IMR-90 (cell line): ENCODE measurements at regions not wholly inside any gene's neighbourhood (a gene's known extent, or its start where the extent isn't known, plus 50 kb on each side); places are given as distances from the start of the nearest gene placed in this dataset.

Experiments used
- ATAC-seq: fragments of 200-7000 bp; cut with Tn5 transposase; 2 replicates; pipeline ENCODE4 v1.9.1; 2020; ENCODE audit warnings: low read depth, mild to moderate bottlenecking, moderate library complexity
- BruUV-seq: library from RNA; stranded (reverse); fragments of 400-500 nt; replicated peaks from 2 replicates; lab custom pipeline; 2021; lab: Mats Ljungman, UMichigan
- CTCF ChIA-PET: fragments of 300-600 bp; formaldehyde crosslinking; extraction: SDS; loops from one replicate; lab custom pipeline; 2021; ENCODE audit warnings: antibody characterized with exemption; lab: Yijun Ruan, JAX
- POLR2A ChIA-PET: fragments of 300-600 bp; sonication (Branson Sonifier 250); formaldehyde crosslinking; loops from one replicate; lab custom pipeline; 2022; ENCODE audit warnings: antibody characterized with exemption; ENCODE audit not compliant: unreplicated experiment; lab: Charles Lee
- DNase-seq: peaks from one replicate; pipeline ENCODE4 v3.0.0; 2013
- H2AFZ ChIP-seq: replicated peaks from 2 replicates; pipeline ENCODE3; 2013; ENCODE audit warnings: low read length, mild to moderate bottlenecking; ENCODE audit not compliant: poor library complexity
- H2AK5ac ChIP-seq: 2 replicates; pipeline ENCODE4 v1.6.1; 2013; ENCODE audit warnings: low read depth, low read length, inconsistent platforms
- H2AK9ac ChIP-seq: replicated peaks from 2 replicates; pipeline ENCODE3; 2013; ENCODE audit warnings: mild to moderate bottlenecking, low read depth, low read length, moderate library complexity; ENCODE audit not compliant: poor library complexity
- H2BK120ac ChIP-seq: 2 replicates; pipeline ENCODE4 v1.6.1; 2013; ENCODE audit warnings: low read depth, low read length, inconsistent platforms
- H2BK15ac ChIP-seq: 3 replicates; pipeline ENCODE4 v1.6.1; 2013; ENCODE audit warnings: low read depth, low read length, inconsistent platforms
- H2BK20ac ChIP-seq: 2 replicates; pipeline ENCODE4 v1.6.1; 2013; ENCODE audit warnings: low read depth, mild to moderate bottlenecking, inconsistent platforms, low read length, moderate library complexity
- H2BK5ac ChIP-seq: 2 replicates; pipeline ENCODE4 v1.6.1; 2013; ENCODE audit warnings: mild to moderate bottlenecking, low read depth, low read length, inconsistent platforms; ENCODE audit not compliant: poor library complexity, severe bottlenecking
- H3K14ac ChIP-seq: replicated peaks from 2 replicates; pipeline ENCODE4 v1.6.1; 2013; ENCODE audit warnings: low read depth, low read length, inconsistent platforms
- H3K18ac ChIP-seq: 2 replicates; pipeline ENCODE4 v1.6.1; 2013; ENCODE audit warnings: low read depth, low read length, control low read depth
- H3K23ac ChIP-seq: 2 replicates; pipeline ENCODE4 v1.6.1; 2013; ENCODE audit warnings: low read depth, low read length, inconsistent platforms
- H3K27ac ChIP-seq: 2 replicates; pipeline ENCODE4 v1.5.1; 2013; ENCODE audit warnings: mild to moderate bottlenecking, control low read depth, low read length; ENCODE audit not compliant: insufficient read depth
- H3K27me3 ChIP-seq: 2 replicates; pipeline ENCODE4 v1.6.1; 2013; ENCODE audit warnings: low read length; ENCODE audit not compliant: control insufficient read depth, insufficient read depth
- H3K36me3 ChIP-seq: 2 replicates; pipeline ENCODE4 v1.6.1; 2013; ENCODE audit warnings: low read length, mixed read lengths; ENCODE audit not compliant: control insufficient read depth, insufficient read depth
- H3K4ac ChIP-seq: 2 replicates; pipeline ENCODE4 v1.6.1; 2013; ENCODE audit warnings: low read depth, low read length, inconsistent platforms
- H3K4me1 ChIP-seq: 2 replicates; pipeline ENCODE4 v1.6.1; 2013; ENCODE audit warnings: low read length, mixed read lengths; ENCODE audit not compliant: control insufficient read depth, insufficient read depth
- H3K4me2 ChIP-seq: 2 replicates; pipeline ENCODE4 v1.6.1; 2013; ENCODE audit warnings: low read depth, mild to moderate bottlenecking, control low read depth, low read length, moderate library complexity
- H3K4me3 ChIP-seq: 2 replicates; pipeline ENCODE4 v1.5.1; 2013; ENCODE audit warnings: low read depth, mild to moderate bottlenecking, control low read depth, low read length, moderate library complexity; ENCODE audit not compliant: insufficient read depth
- H3K56ac ChIP-seq: 2 replicates; pipeline ENCODE4 v1.6.1; 2013; ENCODE audit warnings: low read length, inconsistent platforms; ENCODE audit not compliant: insufficient read depth; ENCODE audit errors: extremely low read depth
- H3K79me1 ChIP-seq, 2 experiments: 2 replicates each; pipeline ENCODE4 v1.6.1; 2013; ENCODE audit warnings: low read length in 2 of 2, inconsistent platforms in 1 of 2, low read depth in 1 of 2
- H3K9ac ChIP-seq: 2 replicates; pipeline ENCODE4 v1.6.1; 2013; ENCODE audit warnings: low read depth, low read length, control low read depth
- H3K9me1 ChIP-seq: 2 replicates; pipeline ENCODE4 v1.6.1; 2013; ENCODE audit warnings: low read length, inconsistent platforms; ENCODE audit not compliant: insufficient read depth
- H3K9me3 ChIP-seq: 2 replicates; pipeline ENCODE4 v1.6.1; 2013; ENCODE audit warnings: low read length; ENCODE audit not compliant: control insufficient read depth, insufficient read depth
- H4K20me1 ChIP-seq: 2 replicates; pipeline ENCODE4 v1.6.1; 2013; ENCODE audit warnings: low read length, inconsistent platforms; ENCODE audit not compliant: insufficient read depth
- H4K5ac ChIP-seq: 2 replicates; pipeline ENCODE4 v1.6.1; 2013; ENCODE audit warnings: mild to moderate bottlenecking, low read depth, low read length, control low read depth
- H4K8ac ChIP-seq, 2 experiments: 2 replicates each; pipeline ENCODE4 v1.6.1; 2013; ENCODE audit warnings: low read depth in 2 of 2, low read length in 2 of 2, control low read depth in 1 of 2, inconsistent platforms in 1 of 2
- H4K91ac ChIP-seq: 2 replicates; pipeline ENCODE4 v1.6.1; 2013; ENCODE audit warnings: low read depth, low read length, inconsistent platforms; ENCODE audit not compliant: insufficient read depth
- BHLHE40 ChIP-seq: fragments of 150-350 bp; IDR thresholded peaks from 2 replicates; pipeline ENCODE4 v1.6.1; 2016; ENCODE audit warnings: mild to moderate bottlenecking, low read depth, low read length
- CHD1 ChIP-seq: IDR thresholded peaks from 2 replicates; pipeline ENCODE4 v1.6.1; 2012; ENCODE audit warnings: low read depth, low read length, improper control_type of control experiment
- FOS ChIP-seq: fragments of 150-350 bp; IDR thresholded peaks from 2 replicates; pipeline ENCODE4 v1.6.1; 2016; ENCODE audit warnings: low read depth, low read length
- MAFK ChIP-seq: IDR thresholded peaks from 2 replicates; pipeline ENCODE4 v1.6.1; 2012; ENCODE audit warnings: low read depth, low read length, improper control_type of control experiment
- POLR2A ChIP-seq: IDR thresholded peaks from 2 replicates; pipeline ENCODE4 v1.6.1; 2012; ENCODE audit warnings: mild to moderate bottlenecking, low read depth, low read length
- RAD21 ChIP-seq: IDR thresholded peaks from 2 replicates; pipeline ENCODE4 v1.6.1; 2012; ENCODE audit warnings: low read length, improper control_type of control experiment
- USF2 ChIP-seq: fragments of 150-350 bp; IDR thresholded peaks from 2 replicates; pipeline ENCODE4 v1.6.1; 2017; ENCODE audit warnings: mild to moderate bottlenecking, antibody characterized with exemption, low read length, low read depth
- dilution Hi-C: fragments of 300-500 bp; cut with HindIII; formaldehyde crosslinking; loops from one replicate; pipeline ENCODE4 v1.14.3; 2018; ENCODE audit warnings: low sequenced_read_pairs; ENCODE audit not compliant: unreplicated experiment
- in situ Hi-C: fragments of 300-500 bp; cut with MboI; formaldehyde crosslinking; loops from 3 replicates; pipeline ENCODE4 v1.14.3; 2019; ENCODE audit warnings: low sequenced_read_pairs, inconsistent platforms, mixed read lengths
- intact Hi-C: fragments of 100-400 bp; cut with micrococcal nuclease; formaldehyde crosslinking; loops from 2 replicates; pipeline ENCODE4 v1.10.0; 2022

GRCh38 chr9:115232181-115232774 lies 114.3 kb upstream of the TNC start:
- Histone ChIP-seq H3K27ac (no peak overlapping the region), H3K4ac (peak overlapping the region; percentile 44; the same call in 1 of the 2 replicates), H3K27me3 (peaks cover 6% of the 10 kb centered on the region), H3K18ac (no peak overlapping the region), H3K4me2 (no peak overlapping the region), H2AFZ (no peak overlapping the region), H4K20me1 (no peaks in the 10 kb centered on the region), H3K23ac (no peak overlapping the region), H4K5ac (no peak overlapping the region), H4K8ac (no peak overlapping the region), H2BK120ac (no peak overlapping the region), H3K4me1 (peaks cover 8% of the 10 kb centered on the region), H3K9me1 (no peaks in the 10 kb centered on the region; the same call in 1 of the 2 replicates), H4K91ac (no peak overlapping the region), H3K9me3 (no peaks in the 10 kb centered on the region), H2AK5ac (no peak overlapping the region), H3K36me3 (no peaks in the 10 kb centered on the region), H3K79me1 (no peaks in the 10 kb centered on the region), H2AK9ac (no peak overlapping the region), H2BK15ac (no peak overlapping the region), H3K56ac (no peak overlapping the region), H3K14ac (no peak overlapping the region), H2BK20ac (no peak overlapping the region), H3K9ac (no peak overlapping the region), H2BK5ac (no peak overlapping the region), H3K4me3 (no peak overlapping the region)
- DNase-seq (no peak), ATAC-seq (no peak)
- dilution Hi-C loops, result no loop called here
- ChIA-PET POLR2A (no interaction called here), CTCF (interaction anchor here (0.7 kb wide), 1 partner anchor 13 kb away, joined by 3 read pairs; no protein-coding TSS in a partner anchor)
- in situ Hi-C loops, result no loop called here
- no TSS peak for BruUV-seq
- TF ChIP-seq MAFK (no peak), RAD21 (no peak), FOS (no peak), BHLHE40 (no peak), USF2 (no peak), CHD1 (no peak), POLR2A (no peak)
- intact Hi-C loops, result no loop called here
